Mesendoderm (in vitro differentiated cells): ENCODE measurements at regions not wholly inside any gene's neighbourhood (a gene's known extent, or its start where the extent isn't known, plus 50 kb on each side); places are given as distances from the start of the nearest gene placed in this dataset.
A peak's percentile ranks its signal among the peaks of the same experiment; 100 is the strongest.

ENCODE experiments used
- DNase-seq: peaks from one replicate; pipeline ENCODE4 v3.0.0; 2013
- H2AK5ac ChIP-seq: 2 replicates; pipeline ENCODE4 v1.6.1; 2013; ENCODE audit warnings: low read length, inconsistent platforms
- H2BK120ac ChIP-seq: 2 replicates; pipeline ENCODE4 v1.6.1; 2013; ENCODE audit warnings: low read depth, mild to moderate bottlenecking, low read length, moderate library complexity, mixed read lengths
- H2BK15ac ChIP-seq: replicated peaks from 2 replicates; pipeline ENCODE4 v1.6.1; 2013; ENCODE audit warnings: low read depth, mild to moderate bottlenecking, moderate library complexity
- H2BK5ac ChIP-seq: 2 replicates; pipeline ENCODE4 v1.6.1; 2013; ENCODE audit warnings: low read length, inconsistent platforms
- H3K18ac ChIP-seq: 2 replicates; pipeline ENCODE4 v1.6.1; 2013; ENCODE audit warnings: mild to moderate bottlenecking, low read length, mixed read lengths
- H3K23ac ChIP-seq: one replicate; pipeline ENCODE4 v1.6.1; 2013; ENCODE audit warnings: low read length
- H3K27ac ChIP-seq: 2 replicates; pipeline ENCODE4 v1.5.1; 2013; ENCODE audit warnings: low read depth, mild to moderate bottlenecking, inconsistent platforms, low read length, moderate library complexity
- H3K27me3 ChIP-seq: 2 replicates; pipeline ENCODE4 v1.6.1; 2013; ENCODE audit warnings: low read length, control low read depth, mild to moderate bottlenecking, inconsistent platforms; ENCODE audit not compliant: insufficient read depth, poor library complexity
- H3K36me3 ChIP-seq: 2 replicates; pipeline ENCODE4 v1.6.1; 2013; ENCODE audit warnings: low read length, inconsistent platforms; ENCODE audit not compliant: control insufficient read depth, insufficient read depth
- H3K4ac ChIP-seq: one replicate; pipeline ENCODE4 v1.6.1; 2013; ENCODE audit warnings: low read depth, mild to moderate bottlenecking, low read length, moderate library complexity
- H3K4me1 ChIP-seq: 2 replicates; pipeline ENCODE4 v1.6.1; 2013; ENCODE audit warnings: low read depth, low read length, inconsistent platforms; ENCODE audit not compliant: control insufficient read depth
- H3K4me2 ChIP-seq: 2 replicates; pipeline ENCODE4 v1.6.1; 2013; ENCODE audit warnings: low read length
- H3K4me3 ChIP-seq: 2 replicates; pipeline ENCODE4 v1.5.1; 2013; ENCODE audit warnings: mild to moderate bottlenecking, low read length
- H3K56ac ChIP-seq: one replicate; pipeline ENCODE4 v1.6.1; 2013; ENCODE audit warnings: low read length
- H3K79me1 ChIP-seq: 2 replicates; pipeline ENCODE4 v1.6.1; 2013; ENCODE audit warnings: low read length, inconsistent platforms
- H3K79me2 ChIP-seq: 2 replicates; pipeline ENCODE4 v1.6.1; 2013; ENCODE audit warnings: mild to moderate bottlenecking, low read length; ENCODE audit not compliant: control insufficient read depth, insufficient read depth
- H3K9ac ChIP-seq: 2 replicates; pipeline ENCODE4 v1.6.1; 2013; ENCODE audit warnings: low read length, inconsistent platforms
- H4K5ac ChIP-seq: one replicate; pipeline ENCODE4 v1.6.1; 2013; ENCODE audit warnings: low read length
- H4K8ac ChIP-seq: one replicate; pipeline ENCODE4 v1.6.1; 2013; ENCODE audit warnings: low read depth, mild to moderate bottlenecking, control low read depth, low read length, moderate library complexity
- WGBS: extraction: QIAGEN DNeasy Blood & Tissue Kit; methylation state at CpG from one replicate; pipeline ENCODE4 v1.1.7; 2013; ENCODE audit warnings: low lambda C conversion rate, missing lambda C conversion rate; ENCODE audit not compliant: insufficient coverage; ENCODE audit errors: extremely low coverage; 5-methylcytosine and 5-hydroxymethylcytosine counted together

DNA sequence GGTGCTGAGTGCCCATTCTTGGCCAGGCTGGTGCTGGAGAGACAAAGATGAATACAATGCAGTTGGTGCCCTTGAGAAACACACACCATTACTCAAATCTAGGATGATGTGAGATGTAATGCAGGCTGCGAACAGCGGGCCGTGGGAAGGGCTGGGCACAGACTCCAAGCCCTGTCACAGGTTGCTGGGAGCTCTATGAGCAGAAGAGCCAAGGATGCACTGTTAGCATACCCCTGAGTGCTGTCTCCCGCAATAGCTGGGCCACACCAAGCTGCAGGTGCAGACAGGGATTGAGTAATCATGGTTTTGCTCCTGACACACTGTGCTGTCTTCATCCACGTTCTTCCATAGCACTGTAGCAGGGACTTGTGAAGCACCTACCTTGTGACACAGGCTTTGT, 247.5 kb upstream of the CRY1 start:
- WGBS: no CpG with 5 or more reads among the region's 5 CpGs
- H3K18ac ChIP-seq: no peak overlapping the region
- no peak overlapping the region for H2BK5ac ChIP-seq
- no peak overlapping the region for H3K27ac ChIP-seq
- no peak overlapping the region for H2BK15ac ChIP-seq
- no peaks in the 10 kb centered on the region for H3K79me2 ChIP-seq
- no peak for DNase-seq
- no peak overlapping the region for H4K8ac ChIP-seq
- no peak overlapping the region for H3K4ac ChIP-seq
- no peak overlapping the region for H3K9ac ChIP-seq
- no peak overlapping the region for H3K4me3 ChIP-seq
- no peak overlapping the region for H2BK120ac ChIP-seq
- no peaks in the 10 kb centered on the region for H3K36me3 ChIP-seq
- no peak overlapping the region for H4K5ac ChIP-seq
- H3K27me3 ChIP-seq: no peaks in the 10 kb centered on the region
- no peak overlapping the region for H3K56ac ChIP-seq
- no peak overlapping the region for H2AK5ac ChIP-seq
- H3K4me2 ChIP-seq: no peak overlapping the region
- no peaks in the 10 kb centered on the region for H3K4me1 ChIP-seq
- H3K23ac ChIP-seq: no peak overlapping the region
- H3K79me1 ChIP-seq: no peaks in the 10 kb centered on the region

DNA sequence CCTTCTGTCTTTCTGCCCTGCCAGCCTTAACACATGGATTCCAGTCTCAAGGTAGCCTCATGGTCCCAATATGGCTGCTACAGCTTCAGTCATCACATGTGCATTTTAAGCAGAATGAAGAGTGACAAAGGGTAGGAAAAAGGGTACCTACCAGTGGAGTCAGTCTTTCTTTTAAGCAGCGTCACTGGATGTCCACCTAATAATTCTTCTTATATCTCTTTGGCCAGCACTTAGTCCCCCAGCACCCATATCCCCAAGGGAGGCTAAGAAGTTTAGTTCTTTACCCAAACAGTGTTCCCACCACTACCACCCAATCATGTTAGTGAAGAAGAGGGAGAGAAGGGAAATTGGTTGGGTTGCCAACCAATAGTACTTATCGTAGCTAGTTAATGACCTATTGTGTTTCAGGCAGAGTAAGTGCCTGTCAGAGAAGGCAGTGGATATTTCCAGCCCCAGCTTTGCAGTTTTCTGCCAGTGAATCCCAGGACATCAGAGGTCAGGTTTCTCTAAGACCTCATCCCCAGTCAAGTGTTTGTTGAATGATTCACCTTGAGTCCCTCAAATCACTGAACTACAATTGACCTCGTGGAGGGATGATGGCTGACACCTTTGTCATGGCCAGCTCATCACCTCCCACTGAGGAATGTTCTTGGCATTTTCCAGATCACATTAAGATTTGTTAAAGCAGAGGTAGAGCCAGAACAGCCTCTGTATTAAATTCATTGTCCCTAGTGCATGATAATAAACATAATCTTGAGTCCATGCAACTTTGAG, 250.9 kb upstream of the CRY1 start:
- no peaks in the 10 kb centered on the region for H3K36me3 ChIP-seq
- H3K27ac ChIP-seq: no peak overlapping the region
- no peak overlapping the region for H3K18ac ChIP-seq
- no peak overlapping the region for H3K23ac ChIP-seq
- no CpG with 5 or more reads among the region's 3 CpGs for WGBS
- H3K9ac ChIP-seq: no peak overlapping the region
- DNase-seq: peak; percentile 85
- H2BK15ac ChIP-seq: no peak overlapping the region
- H3K4me2 ChIP-seq: no peak overlapping the region
- H2AK5ac ChIP-seq: no peak overlapping the region
- no peak overlapping the region for H4K8ac ChIP-seq
- H3K79me1 ChIP-seq: no peaks in the 10 kb centered on the region
- H4K5ac ChIP-seq: no peak overlapping the region
- no peaks in the 10 kb centered on the region for H3K4me1 ChIP-seq
- H2BK120ac ChIP-seq: no peak overlapping the region
- no peak overlapping the region for H3K4ac ChIP-seq
- no peak overlapping the region for H3K4me3 ChIP-seq
- no peaks in the 10 kb centered on the region for H3K79me2 ChIP-seq
- H3K56ac ChIP-seq: no peak overlapping the region
- H2BK5ac ChIP-seq: no peak overlapping the region
- no peaks in the 10 kb centered on the region for H3K27me3 ChIP-seq

DNA sequence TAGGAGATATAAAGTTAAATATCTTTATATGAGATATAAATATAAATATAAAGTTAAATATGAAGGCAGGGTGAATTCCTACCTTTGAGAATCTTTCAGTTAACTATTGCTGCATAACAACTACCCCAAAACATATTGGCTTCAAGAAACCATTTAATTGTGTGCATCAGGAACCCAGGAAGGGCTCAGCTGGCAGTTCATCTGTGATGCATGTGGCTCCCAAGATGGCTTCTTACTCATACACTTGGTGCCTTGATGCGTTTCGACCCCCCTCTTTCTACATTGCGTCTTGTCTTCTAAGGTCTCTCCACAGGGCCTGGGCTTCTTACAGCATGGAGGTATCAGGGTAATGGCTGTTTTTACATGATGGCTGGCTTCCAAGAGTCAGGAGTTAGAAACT, 253.9 kb upstream of the CRY1 start:
- H3K4me2 ChIP-seq: no peak overlapping the region
- no peak overlapping the region for H4K5ac ChIP-seq
- no peak overlapping the region for H3K4me3 ChIP-seq
- no peaks in the 10 kb centered on the region for H3K27me3 ChIP-seq
- H3K56ac ChIP-seq: no peak overlapping the region
- WGBS: no CpG with 5 or more reads among the region's 3 CpGs
- H2AK5ac ChIP-seq: no peak overlapping the region
- H3K79me1 ChIP-seq: no peaks in the 10 kb centered on the region
- no peak overlapping the region for H3K23ac ChIP-seq
- no peak overlapping the region for H3K4ac ChIP-seq
- no peak overlapping the region for H3K18ac ChIP-seq
- no peak overlapping the region for H2BK5ac ChIP-seq
- H3K27ac ChIP-seq: no peak overlapping the region
- H2BK15ac ChIP-seq: no peak overlapping the region
- H4K8ac ChIP-seq: no peak overlapping the region
- no peaks in the 10 kb centered on the region for H3K4me1 ChIP-seq
- no peak overlapping the region for H3K9ac ChIP-seq
- no peak overlapping the region for H2BK120ac ChIP-seq
- H3K79me2 ChIP-seq: no peaks in the 10 kb centered on the region
- no peak for DNase-seq
- no peaks in the 10 kb centered on the region for H3K36me3 ChIP-seq

DNA sequence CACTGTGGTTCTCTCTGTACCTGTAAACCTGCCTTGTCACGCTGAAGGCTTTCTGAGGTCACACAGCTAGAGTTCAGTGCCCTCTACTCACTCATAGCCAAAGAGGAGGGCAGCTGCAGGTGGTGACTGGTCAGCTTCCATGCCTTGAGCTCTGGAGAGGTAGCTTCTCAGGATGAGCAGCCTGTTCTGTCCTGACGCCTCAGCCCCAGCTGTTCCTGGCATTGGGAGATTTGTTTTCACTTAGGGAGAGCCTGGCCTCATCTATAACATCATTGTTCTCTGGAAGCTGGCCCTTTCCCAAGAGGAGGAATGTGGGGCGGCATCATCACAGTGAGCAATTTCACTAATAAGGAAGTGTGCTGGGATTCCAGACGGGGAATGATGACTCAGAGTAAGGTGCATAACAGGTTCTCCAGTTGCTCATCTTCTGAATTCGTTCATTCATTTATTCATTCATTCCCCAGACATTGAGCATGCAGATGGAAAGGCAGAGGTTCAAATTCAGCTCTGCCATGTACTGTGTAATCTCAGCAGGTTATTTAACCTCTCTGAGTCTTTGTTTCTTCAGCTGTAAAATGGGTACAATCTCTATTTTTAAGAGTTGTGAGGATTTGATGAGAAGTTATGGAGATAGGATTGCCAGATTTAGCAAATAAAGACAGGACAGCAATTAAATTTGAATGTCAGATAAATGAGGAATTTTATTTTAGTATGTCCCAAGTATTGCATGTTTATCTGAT, 255.8 kb upstream of the CRY1 start:
- no peak overlapping the region for H3K4me2 ChIP-seq
- no peak overlapping the region for H3K4me3 ChIP-seq
- H2BK120ac ChIP-seq: no peak overlapping the region
- no peaks in the 10 kb centered on the region for H3K79me2 ChIP-seq
- H3K79me1 ChIP-seq: no peaks in the 10 kb centered on the region
- peak; percentile 89 for DNase-seq
- H3K4ac ChIP-seq: no peak overlapping the region
- H4K8ac ChIP-seq: no peak overlapping the region
- no peak overlapping the region for H3K23ac ChIP-seq
- no peak overlapping the region for H4K5ac ChIP-seq
- H3K18ac ChIP-seq: no peak overlapping the region
- no peak overlapping the region for H2BK5ac ChIP-seq
- WGBS: no CpG with 5 or more reads among the region's 5 CpGs
- H3K4me1 ChIP-seq: no peaks in the 10 kb centered on the region
- no peak overlapping the region for H3K9ac ChIP-seq
- H3K36me3 ChIP-seq: no peaks in the 10 kb centered on the region
- no peak overlapping the region for H2BK15ac ChIP-seq
- H3K27ac ChIP-seq: no peak overlapping the region
- H3K56ac ChIP-seq: no peak overlapping the region
- no peak overlapping the region for H2AK5ac ChIP-seq
- H3K27me3 ChIP-seq: no peaks in the 10 kb centered on the region

DNA sequence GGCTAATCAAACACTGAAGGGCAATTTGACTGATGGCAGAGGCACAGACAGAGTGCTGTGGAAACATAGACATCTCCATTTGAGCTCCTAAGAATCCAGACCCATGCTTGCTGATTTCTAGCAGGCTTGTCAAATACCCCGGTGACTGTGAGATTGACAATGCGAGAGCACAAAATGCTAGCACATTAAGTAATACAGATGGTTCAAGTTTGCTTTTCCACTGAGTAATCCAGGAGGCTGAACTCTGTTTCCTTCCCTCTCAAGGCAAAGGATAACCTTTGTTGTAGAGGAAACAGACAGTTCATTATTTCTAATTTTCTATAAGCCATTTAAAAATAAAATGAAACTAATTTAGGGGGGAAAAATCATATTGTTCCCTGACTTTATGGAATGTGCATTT, 256.5 kb upstream of the CRY1 start:
- WGBS: no CpG with 5 or more reads among the region's 2 CpGs
- Histone ChIP-seq H3K4ac (no peak overlapping the region), H3K36me3 (no peaks in the 10 kb centered on the region), H3K27me3 (no peaks in the 10 kb centered on the region), H3K9ac (no peak overlapping the region), H3K79me1 (no peaks in the 10 kb centered on the region), H3K4me3 (no peak overlapping the region), H2BK120ac (no peak overlapping the region), H2BK15ac (no peak overlapping the region), H2AK5ac (no peak overlapping the region), H3K79me2 (no peaks in the 10 kb centered on the region), H2BK5ac (no peak overlapping the region), H3K4me1 (no peaks in the 10 kb centered on the region), H3K56ac (no peak overlapping the region), H4K5ac (no peak overlapping the region), H3K4me2 (no peak overlapping the region), H4K8ac (no peak overlapping the region), H3K18ac (no peak overlapping the region), H3K23ac (no peak overlapping the region), H3K27ac (no peak overlapping the region)
- DNase-seq: no peak
